ENCODE measurements at regions not wholly inside any gene's neighbourhood (a gene's known extent, or its start where the extent isn't known, plus 50 kb on each side); places are given as distances from the start of the nearest gene placed in this dataset.
"Not testable (repeated sequence)": the region's sequence is repeated elsewhere in the genome, so short reads cannot be mapped to it uniquely, and the experiment has no call there.

DNA sequence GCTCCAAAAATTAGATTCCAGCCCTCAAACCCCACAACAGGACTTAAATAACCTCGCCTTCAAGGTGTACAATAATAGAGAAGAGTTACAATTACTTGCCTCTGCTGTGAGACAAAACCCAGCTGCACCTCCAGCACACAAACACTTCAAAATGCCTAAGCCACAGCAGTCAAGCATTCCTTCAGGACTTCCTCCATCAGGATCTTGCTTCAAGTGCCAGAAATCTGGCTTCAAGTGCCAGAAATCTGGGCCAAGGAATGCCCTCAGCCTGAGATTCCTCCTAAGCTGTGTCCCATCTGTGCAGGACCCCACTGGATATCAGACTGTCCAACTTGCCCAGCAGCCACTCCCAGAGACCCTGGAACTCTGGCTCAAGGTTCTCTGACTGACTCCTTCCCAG lies 1088.3 kb downstream of the SORCS3 start:
- Histone ChIP-seq H3K27ac (ENCODE audit: low read length) (no peak overlapping the region), H3K9me3 (ENCODE audit: control insufficient read depth, insufficient read depth, low read length) (no peaks in the 10 kb centered on the region), H3K36me3 (ENCODE audit: control insufficient read depth, insufficient read depth, low read length) (no peaks in the 10 kb centered on the region), H3K27me3 (ENCODE audit: control insufficient read depth, insufficient read depth, low read length) (no peaks in the 10 kb centered on the region), H3K4me3 (ENCODE audit: low read length) (no peak overlapping the region), H3K4me1 (ENCODE audit: control insufficient read depth, insufficient read depth, low read length) (no peaks in the 10 kb centered on the region; the same call in 1 of the 2 replicates)
- no CpG with 5 or more reads among the region's 1 CpG for WGBS (ENCODE audit: insufficient coverage, insufficient read length)
- DNase-seq (ENCODE audit: low read depth, low spot score): no peak

DNA sequence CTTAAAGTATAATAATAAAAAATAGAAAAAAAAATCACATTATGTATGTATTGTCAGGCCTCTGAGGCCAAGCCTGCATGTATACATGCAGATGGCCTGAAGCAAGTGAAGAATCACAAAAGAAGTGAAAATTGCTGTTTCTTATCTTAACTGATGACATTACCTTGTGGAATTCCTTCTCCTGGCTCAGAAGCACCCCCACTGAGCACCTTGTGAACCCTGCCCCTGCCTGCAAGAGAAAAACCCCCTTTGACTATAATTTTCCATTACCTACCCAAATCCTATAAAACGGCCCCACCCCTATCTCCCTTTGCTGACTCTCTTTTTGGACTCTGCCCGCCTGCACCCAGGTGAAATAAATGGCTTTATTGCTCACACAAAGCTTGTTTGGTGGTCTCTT lies 1086.5 kb downstream of the SORCS3 start:
- WGBS (ENCODE audit: insufficient coverage, insufficient read length): no CpG with 5 or more reads among the region's 2 CpGs
- not testable (repeated sequence) for DNase-seq (ENCODE audit: low read depth, low spot score); H3K36me3 ChIP-seq (ENCODE audit: control insufficient read depth, insufficient read depth, low read length); H3K4me3 ChIP-seq (ENCODE audit: low read length); H3K9me3 ChIP-seq (ENCODE audit: control insufficient read depth, insufficient read depth, low read length); H3K4me1 ChIP-seq (ENCODE audit: control insufficient read depth, insufficient read depth, low read length); H3K27ac ChIP-seq (ENCODE audit: low read length); H3K27me3 ChIP-seq (ENCODE audit: control insufficient read depth, insufficient read depth, low read length)

DNA sequence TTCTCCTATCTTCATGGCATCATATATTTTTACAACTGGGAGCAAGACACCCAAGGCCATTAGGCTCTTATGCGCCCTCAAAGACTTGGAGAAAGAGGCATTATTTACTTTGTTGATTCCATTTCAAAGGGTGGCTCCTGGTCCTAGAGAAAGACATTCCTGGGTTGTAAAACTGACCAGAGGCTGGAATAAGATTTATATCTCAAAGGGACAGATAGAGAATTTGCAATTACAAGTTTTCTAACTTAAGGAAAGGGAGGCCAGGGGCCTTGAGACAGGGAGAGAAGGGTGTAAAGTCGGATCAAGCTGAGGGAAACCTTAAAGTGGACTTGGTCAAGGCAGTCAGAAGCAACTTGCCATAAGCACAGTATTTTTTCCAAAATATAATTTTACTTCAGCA lies 1086.0 kb downstream of the SORCS3 start:
- no peak for DNase-seq (ENCODE audit: low read depth, low spot score)
- H3K36me3 ChIP-seq (ENCODE audit: control insufficient read depth, insufficient read depth, low read length): no peaks in the 10 kb centered on the region
- no peak overlapping the region for H3K4me3 ChIP-seq (ENCODE audit: low read length)
- no CpG with 5 or more reads among the region's 2 CpGs for WGBS (ENCODE audit: insufficient coverage, insufficient read length)
- H3K27me3 ChIP-seq (ENCODE audit: control insufficient read depth, insufficient read depth, low read length): no peaks in the 10 kb centered on the region
- no peaks in the 10 kb centered on the region for H3K9me3 ChIP-seq (ENCODE audit: control insufficient read depth, insufficient read depth, low read length)
- no peak overlapping the region for H3K27ac ChIP-seq (ENCODE audit: low read length)
- H3K4me1 ChIP-seq (ENCODE audit: control insufficient read depth, insufficient read depth, low read length): no peaks in the 10 kb centered on the region; the same call in 1 of the 2 replicates

DNA sequence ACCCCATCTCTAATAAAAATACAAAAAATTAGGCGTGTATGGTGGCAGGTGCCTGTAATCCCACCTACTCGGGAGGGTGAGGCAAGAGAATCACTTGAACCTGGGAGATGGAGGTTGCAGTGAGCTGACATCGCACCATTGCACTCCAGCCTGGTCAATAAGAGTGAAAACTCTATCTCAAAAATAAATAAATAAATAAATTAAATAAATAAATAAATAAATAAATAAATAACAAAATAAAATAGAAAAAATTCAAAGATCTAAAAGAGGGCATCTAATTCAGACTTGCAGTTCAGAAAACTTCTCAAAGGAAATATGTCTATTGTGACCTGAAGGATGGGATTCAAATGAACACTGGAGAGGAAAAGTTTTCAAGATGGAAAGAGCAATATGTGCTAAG lies 1085.1 kb downstream of the SORCS3 start:
- Histone ChIP-seq H3K27me3 (ENCODE audit: control insufficient read depth, insufficient read depth, low read length) (no peaks in the 10 kb centered on the region), H3K27ac (ENCODE audit: low read length) (no peak overlapping the region), H3K4me1 (ENCODE audit: control insufficient read depth, insufficient read depth, low read length) (no peaks in the 10 kb centered on the region; the same call in 1 of the 2 replicates), H3K4me3 (ENCODE audit: low read length) (no peak overlapping the region), H3K9me3 (ENCODE audit: control insufficient read depth, insufficient read depth, low read length) (no peaks in the 10 kb centered on the region), H3K36me3 (ENCODE audit: control insufficient read depth, insufficient read depth, low read length) (no peaks in the 10 kb centered on the region)
- no peak for DNase-seq (ENCODE audit: low read depth, low spot score)
- no CpG with 5 or more reads among the region's 3 CpGs for WGBS (ENCODE audit: insufficient coverage, insufficient read length)

GRCh38 chr10:105725007-105725406 lies 1083.9 kb downstream of the SORCS3 start:
- Histone ChIP-seq H3K9me3 (ENCODE audit: control insufficient read depth, insufficient read depth, low read length) (no peaks in the 10 kb centered on the region), H3K4me1 (ENCODE audit: control insufficient read depth, insufficient read depth, low read length) (no peaks in the 10 kb centered on the region; the same call in 1 of the 2 replicates), H3K36me3 (ENCODE audit: control insufficient read depth, insufficient read depth, low read length) (no peaks in the 10 kb centered on the region), H3K4me3 (ENCODE audit: low read length) (no peak overlapping the region), H3K27me3 (ENCODE audit: control insufficient read depth, insufficient read depth, low read length) (no peaks in the 10 kb centered on the region), H3K27ac (ENCODE audit: low read length) (no peak overlapping the region)
- WGBS (ENCODE audit: insufficient coverage, insufficient read length): no CpG with 5 or more reads among the region's 8 CpGs
- DNase-seq (ENCODE audit: low read depth, low spot score): no peak

- Histone ChIP-seq H3K27me3 (ENCODE audit: control insufficient read depth, insufficient read depth, low read length) (no peaks in the 10 kb centered on the region), H3K36me3 (ENCODE audit: control insufficient read depth, insufficient read depth, low read length) (no peaks in the 10 kb centered on the region), H3K4me1 (ENCODE audit: control insufficient read depth, insufficient read depth, low read length) (no peaks in the 10 kb centered on the region), H3K27ac (ENCODE audit: low read length) (no peak overlapping the region), H3K4me3 (ENCODE audit: low read length) (no peak overlapping the region), H3K9me3 (ENCODE audit: control insufficient read depth, insufficient read depth, low read length) (no peaks in the 10 kb centered on the region)
- WGBS (ENCODE audit: insufficient coverage, insufficient read length): no CpG with 5 or more reads among the region's 3 CpGs
- DNase-seq (ENCODE audit: low read depth, low spot score): no peak
These were observed 1077.3 kb downstream of the SORCS3 start for GRCh38 chr10:105718207-105718995.

DNA sequence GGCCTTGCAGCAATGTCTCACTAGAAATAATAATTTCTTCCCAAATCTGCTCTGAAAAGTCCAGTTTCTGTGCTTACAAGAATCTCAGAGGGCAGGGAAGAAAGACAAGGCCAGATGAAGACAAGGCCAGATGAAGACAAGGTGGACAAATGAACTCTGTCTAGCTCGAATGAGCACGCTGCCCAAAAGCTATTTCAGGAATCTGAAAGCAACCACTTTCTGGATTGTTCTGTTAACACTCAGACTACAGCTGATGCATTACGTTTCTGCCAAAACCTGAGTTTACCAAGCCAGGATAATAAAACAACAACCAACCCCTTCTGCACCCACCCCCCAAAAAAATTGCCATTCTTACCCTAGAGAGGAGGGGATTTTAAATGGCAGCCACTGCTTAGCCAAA lies 1073.6 kb downstream of the SORCS3 start:
- no CpG with 5 or more reads among the region's 3 CpGs for WGBS (ENCODE audit: insufficient coverage, insufficient read length)
- no peaks in the 10 kb centered on the region for H3K27me3 ChIP-seq (ENCODE audit: control insufficient read depth, insufficient read depth, low read length)
- H3K9me3 ChIP-seq (ENCODE audit: control insufficient read depth, insufficient read depth, low read length): no peaks in the 10 kb centered on the region
- no peaks in the 10 kb centered on the region for H3K36me3 ChIP-seq (ENCODE audit: control insufficient read depth, insufficient read depth, low read length)
- H3K4me3 ChIP-seq (ENCODE audit: low read length): no peak overlapping the region
- DNase-seq (ENCODE audit: low read depth, low spot score): no peak
- H3K27ac ChIP-seq (ENCODE audit: low read length): no peak overlapping the region
- H3K4me1 ChIP-seq (ENCODE audit: control insufficient read depth, insufficient read depth, low read length): no peaks in the 10 kb centered on the region

DNA sequence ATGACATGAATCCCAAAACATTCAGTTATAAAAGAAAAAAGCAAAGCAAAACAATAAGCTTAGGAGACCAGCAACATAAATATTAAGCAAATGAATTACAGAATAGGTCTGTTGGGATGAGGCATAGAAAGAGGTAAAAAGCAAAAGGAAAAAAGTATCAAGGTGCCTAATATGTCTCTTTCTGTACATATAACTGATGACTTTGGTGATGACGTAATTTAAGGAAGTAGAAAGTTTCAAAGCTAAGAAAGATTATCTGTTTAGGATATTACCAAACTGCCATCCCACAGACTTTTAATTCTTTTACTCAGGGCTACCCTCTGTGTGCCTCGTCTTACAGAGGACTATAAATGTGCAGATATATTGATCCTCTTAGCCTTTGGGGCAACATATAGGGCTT lies 1066.5 kb downstream of the SORCS3 start:
- no peak overlapping the region for H3K27ac ChIP-seq (ENCODE audit: low read length)
- H3K27me3 ChIP-seq (ENCODE audit: control insufficient read depth, insufficient read depth, low read length): no peaks in the 10 kb centered on the region
- no peaks in the 10 kb centered on the region; the same call in 1 of the 2 replicates for H3K9me3 ChIP-seq (ENCODE audit: control insufficient read depth, insufficient read depth, low read length)
- no peaks in the 10 kb centered on the region for H3K36me3 ChIP-seq (ENCODE audit: control insufficient read depth, insufficient read depth, low read length)
- H3K4me3 ChIP-seq (ENCODE audit: low read length): no peak overlapping the region
- whole genome bisulfite sequencing (ENCODE audit: insufficient coverage, insufficient read length): no CpG with 5 or more reads among the region's 2 CpGs
- DNase-seq (ENCODE audit: low read depth, low spot score): no peak
- H3K4me1 ChIP-seq (ENCODE audit: control insufficient read depth, insufficient read depth, low read length): no peaks in the 10 kb centered on the region

DNA sequence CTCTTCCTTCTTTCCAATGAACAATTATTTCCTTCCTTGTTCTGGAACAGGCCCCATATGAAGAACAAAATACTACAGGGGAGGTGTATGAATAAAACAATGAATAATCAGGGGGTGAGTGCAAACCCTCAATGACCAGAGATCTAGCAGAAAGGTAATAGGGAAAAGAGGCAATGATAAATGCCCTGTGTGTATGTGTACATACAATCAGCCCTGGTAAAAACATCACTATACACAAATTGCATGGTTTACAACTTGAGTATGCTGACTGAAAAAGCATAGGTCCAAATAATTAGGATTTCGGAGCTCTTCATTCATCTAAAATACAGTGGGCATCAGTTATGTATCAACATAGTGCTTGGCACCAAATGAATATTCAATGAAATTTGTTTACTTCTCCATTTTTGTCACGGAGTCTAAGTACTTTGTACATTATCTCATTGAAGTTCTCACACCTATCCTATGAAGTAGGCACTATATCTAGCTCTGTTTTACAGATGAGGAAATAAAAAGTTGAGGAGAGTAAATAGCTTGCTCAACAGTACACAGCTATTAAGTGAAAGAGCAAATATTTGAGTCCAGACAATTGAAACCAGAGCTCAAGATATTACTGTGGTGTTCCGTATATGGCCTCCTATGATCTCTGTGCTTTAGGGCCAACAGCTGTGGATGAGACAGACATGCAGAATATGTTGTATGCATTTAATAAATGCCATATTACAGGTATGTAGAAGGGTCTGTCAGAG lies 1065.4 kb downstream of the SORCS3 start:
- H3K4me3 ChIP-seq (ENCODE audit: low read length): no peak overlapping the region
- H3K27ac ChIP-seq (ENCODE audit: low read length): no peak overlapping the region
- no peak for DNase-seq (ENCODE audit: low read depth, low spot score)
- H3K27me3 ChIP-seq (ENCODE audit: control insufficient read depth, insufficient read depth, low read length): no peaks in the 10 kb centered on the region; the same call in 1 of the 2 replicates
- H3K36me3 ChIP-seq (ENCODE audit: control insufficient read depth, insufficient read depth, low read length): no peaks in the 10 kb centered on the region
- no peaks in the 10 kb centered on the region; the same call in 1 of the 2 replicates for H3K9me3 ChIP-seq (ENCODE audit: control insufficient read depth, insufficient read depth, low read length)
- WGBS (ENCODE audit: insufficient coverage, insufficient read length): no CpG with 5 or more reads among the region's 3 CpGs
- no peaks in the 10 kb centered on the region for H3K4me1 ChIP-seq (ENCODE audit: control insufficient read depth, insufficient read depth, low read length)

DNA sequence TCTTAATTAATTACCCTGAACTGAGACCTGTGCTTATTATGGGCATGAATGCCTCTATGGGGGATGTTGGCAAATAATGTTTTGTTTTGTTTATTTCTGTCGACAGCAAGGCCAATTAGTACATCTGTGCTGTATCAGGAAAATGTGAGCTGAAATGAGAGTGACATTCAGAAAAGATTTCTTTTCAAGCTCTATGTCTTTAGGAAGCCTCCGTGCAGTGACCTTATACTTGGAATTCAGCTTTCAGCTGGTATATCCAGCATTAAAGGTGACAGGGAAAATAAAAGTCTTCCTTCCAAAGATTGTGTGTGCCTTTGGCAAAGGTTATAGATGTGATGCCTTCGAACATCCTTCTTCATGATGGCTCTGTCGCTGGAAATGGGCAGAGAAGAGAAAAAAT lies 1061.1 kb downstream of the SORCS3 start:
- peaks cover 8% of the 10 kb centered on the region; the same call in 1 of the 2 replicates for H3K27me3 ChIP-seq (ENCODE audit: control insufficient read depth, insufficient read depth, low read length)
- DNase-seq (ENCODE audit: low read depth, low spot score): no peak
- H3K27ac ChIP-seq (ENCODE audit: low read length): no peak overlapping the region
- H3K36me3 ChIP-seq (ENCODE audit: control insufficient read depth, insufficient read depth, low read length): no peaks in the 10 kb centered on the region
- H3K4me3 ChIP-seq (ENCODE audit: low read length): no peak overlapping the region
- H3K9me3 ChIP-seq (ENCODE audit: control insufficient read depth, insufficient read depth, low read length): no peaks in the 10 kb centered on the region
- no peaks in the 10 kb centered on the region; the same call in 1 of the 2 replicates for H3K4me1 ChIP-seq (ENCODE audit: control insufficient read depth, insufficient read depth, low read length)
- WGBS (ENCODE audit: insufficient coverage, insufficient read length): no CpG with 5 or more reads among the region's 4 CpGs
